H9 (cell line): ENCODE measurements at regions not wholly inside any gene's neighbourhood (a gene's known extent, or its start where the extent isn't known, plus 50 kb on each side); places are given as distances from the start of the nearest gene placed in this dataset.

Source experiments
- DNase-seq: peaks from one replicate; pipeline ENCODE4 v3.0.0-alpha.2; 2017
- H2AFZ ChIP-seq: one replicate; pipeline ENCODE4 v1.6.1; 2013; ENCODE audit warnings: mild to moderate bottlenecking, low read length, control low read depth, moderate library complexity
- H2AK5ac ChIP-seq: 2 replicates; pipeline ENCODE4 v1.6.1; 2013; ENCODE audit warnings: low read length, control low read depth, mixed read lengths; ENCODE audit not compliant: insufficient read length
- H2BK120ac ChIP-seq: one replicate; pipeline ENCODE4 v1.6.1; 2013; ENCODE audit warnings: low read depth, mild to moderate bottlenecking, low read length, control low read depth, inconsistent platforms; ENCODE audit not compliant: poor library complexity, severe bottlenecking
- H2BK12ac ChIP-seq: 2 replicates; pipeline ENCODE4 v1.6.1; 2013; ENCODE audit warnings: low read length, control low read depth, mixed read lengths, low read depth; ENCODE audit not compliant: insufficient read length
- H2BK15ac ChIP-seq: 2 replicates; pipeline ENCODE4 v1.6.1; 2013; ENCODE audit warnings: low read depth, low read length, control low read depth
- H2BK20ac ChIP-seq: one replicate; pipeline ENCODE4 v1.6.1; 2013; ENCODE audit warnings: low read depth, mild to moderate bottlenecking, low read length, control low read depth, inconsistent platforms; ENCODE audit not compliant: poor library complexity, severe bottlenecking
- H2BK5ac ChIP-seq: 2 replicates; pipeline ENCODE4 v1.6.1; 2013; ENCODE audit warnings: low read length, control low read depth, mixed read lengths; ENCODE audit not compliant: insufficient read length
- H3K14ac ChIP-seq: 2 replicates; pipeline ENCODE4 v1.6.1; 2013; ENCODE audit warnings: low read length, control low read depth; ENCODE audit not compliant: insufficient read depth
- H3K18ac ChIP-seq: 2 replicates; pipeline ENCODE4 v1.6.1; 2013; ENCODE audit warnings: low read depth, mild to moderate bottlenecking, mixed read lengths, low read length, control low read depth; ENCODE audit not compliant: insufficient read length
- H3K23ac ChIP-seq: 2 replicates; pipeline ENCODE4 v1.6.1; 2013; ENCODE audit warnings: low read length, control low read depth, mixed read lengths, low read depth; ENCODE audit not compliant: insufficient read length
- H3K23me2 ChIP-seq: 2 replicates; pipeline ENCODE4 v1.6.1; 2013; ENCODE audit warnings: low read depth, mild to moderate bottlenecking, mixed read lengths, low read length, control low read depth; ENCODE audit not compliant: insufficient read length, poor library complexity, severe bottlenecking
- H3K27ac ChIP-seq: 2 replicates; pipeline ENCODE4 v1.5.1; 2013; ENCODE audit warnings: low read length, control low read depth, mixed read lengths, low read depth; ENCODE audit not compliant: insufficient read length
- H3K27me3 ChIP-seq: 2 replicates; pipeline ENCODE4 v1.6.1; 2013; ENCODE audit warnings: low read length, control low read depth, inconsistent platforms; ENCODE audit not compliant: insufficient read depth
- H3K4ac ChIP-seq: 2 replicates; pipeline ENCODE4 v1.6.1; 2013; ENCODE audit warnings: low read depth, mild to moderate bottlenecking, control low read depth, inconsistent platforms, low read length, moderate library complexity
- H3K4me1 ChIP-seq: 2 replicates; pipeline ENCODE4 v1.6.1; 2013; ENCODE audit warnings: low read length, control low read depth, inconsistent platforms; ENCODE audit not compliant: insufficient read depth
- H3K4me2 ChIP-seq: 2 replicates; pipeline ENCODE4 v1.6.1; 2013; ENCODE audit warnings: low read length, control low read depth, mixed read lengths; ENCODE audit not compliant: insufficient read length, insufficient read depth
- H3K56ac ChIP-seq: 2 replicates; pipeline ENCODE4 v1.6.1; 2013; ENCODE audit warnings: low read depth, mild to moderate bottlenecking, mixed read lengths, low read length, control low read depth; ENCODE audit not compliant: insufficient read length
- H3K79me1 ChIP-seq: 2 replicates; pipeline ENCODE4 v1.6.1; 2013; ENCODE audit warnings: low read depth, mild to moderate bottlenecking, moderate library complexity, low read length, control low read depth, inconsistent platforms; ENCODE audit not compliant: insufficient read depth, poor library complexity, severe bottlenecking
- H3K79me2 ChIP-seq: 2 replicates; pipeline ENCODE4 v1.6.1; 2013; ENCODE audit warnings: low read length, control low read depth, inconsistent platforms; ENCODE audit not compliant: insufficient read depth
- H3K9ac ChIP-seq: 2 replicates; pipeline ENCODE4 v1.6.1; 2013; ENCODE audit warnings: low read length, control low read depth, mixed read lengths; ENCODE audit not compliant: insufficient read length; ENCODE audit errors: extremely low read depth
- H3K9me3 ChIP-seq: one replicate; pipeline ENCODE4 v1.6.1; 2013; ENCODE audit warnings: low read depth, low read length, inconsistent platforms; ENCODE audit not compliant: control insufficient read depth
- H3T11ph ChIP-seq: one replicate; pipeline ENCODE4 v1.6.1; 2013; ENCODE audit warnings: mild to moderate bottlenecking, low read length, control low read depth, inconsistent platforms
- H4K20me1 ChIP-seq: one replicate; pipeline ENCODE4 v1.6.1; 2013; ENCODE audit not compliant: control insufficient read depth, insufficient read length, insufficient read depth
- H4K5ac ChIP-seq: 2 replicates; pipeline ENCODE4 v1.6.1; 2013; ENCODE audit warnings: low read depth, mild to moderate bottlenecking, mixed read lengths, low read length, control low read depth; ENCODE audit not compliant: insufficient read length
- H4K8ac ChIP-seq: replicated peaks from 2 replicates; pipeline ENCODE4 v1.6.1; 2013; ENCODE audit warnings: low read length, control low read depth, mixed read lengths, low read depth; ENCODE audit not compliant: insufficient read length
- H4K91ac ChIP-seq: 2 replicates; pipeline ENCODE4 v1.6.1; 2013; ENCODE audit warnings: low read depth, mild to moderate bottlenecking, moderate library complexity, mixed read lengths, low read length, control low read depth; ENCODE audit not compliant: insufficient read length
- H3K27ac Mint-ChIP-seq, 3 experiments: 2 replicates in 2 of 3; 3 replicates in 1 of 3; pipeline ENCODE4 v1.8.0; 2020 to 2021; ENCODE audit warnings: mixed read lengths in 3 of 3, mild to moderate bottlenecking in 1 of 3, moderate library complexity in 1 of 3
- H3K27me3 Mint-ChIP-seq: 2 replicates; pipeline ENCODE4 v1.8.0; 2021; ENCODE audit warnings: low read depth, mild to moderate bottlenecking, moderate library complexity, mixed read lengths
- H3K36me3 Mint-ChIP-seq, 3 experiments: 2 replicates in 2 of 3; 3 replicates in 1 of 3; pipeline ENCODE4 v1.8.0; 2020 to 2021; ENCODE audit warnings: low read depth in 3 of 3, mixed read lengths in 3 of 3; ENCODE audit not compliant: insufficient read depth in 1 of 3
- H3K4me1 Mint-ChIP-seq, 2 experiments: 2 replicates each; pipeline ENCODE4 v1.8.0; 2020; ENCODE audit warnings: mixed read lengths in 2 of 2
- H3K4me3 Mint-ChIP-seq, 2 experiments: 2 replicates in 1 of 2; 3 replicates in 1 of 2; pipeline ENCODE4 v1.8.0; 2020 to 2021; ENCODE audit warnings: mild to moderate bottlenecking in 2 of 2, mixed read lengths in 2 of 2, moderate library complexity in 1 of 2
- H3K9me3 Mint-ChIP-seq, 2 experiments: 2 replicates in 1 of 2; 3 replicates in 1 of 2; pipeline ENCODE4 v1.8.0; 2020; ENCODE audit warnings: mild to moderate bottlenecking in 2 of 2, mixed read lengths in 2 of 2, moderate library complexity in 1 of 2
- CTCF ChIP-seq: fragments of 200-600 bp; sonication (generic); conservative IDR thresholded peaks from 3 replicates; pipeline ENCODE4 v1.8.0; 2021; ENCODE audit warnings: antibody characterized with exemption, mild to moderate bottlenecking
- WGBS: extraction: QIAGEN DNeasy Blood & Tissue Kit; methylation state at CpG from one replicate; pipeline ENCODE4 v1.1.7; 2013; ENCODE audit warnings: missing lambda C conversion rate, low lambda C conversion rate, mixed read lengths; ENCODE audit not compliant: insufficient read length; ENCODE audit errors: extremely low coverage; 5-methylcytosine and 5-hydroxymethylcytosine counted together

GRCh38 chr3:28151207-28151550, 90.2 kb upstream of the CMC1 start:
- no peak for DNase-seq
- no peak overlapping the region for H2BK12ac ChIP-seq
- no peak overlapping the region for H3K56ac ChIP-seq
- no peak overlapping the region for H3K23ac ChIP-seq
- no peak overlapping the region for H2AK5ac ChIP-seq
- H4K20me1 ChIP-seq, result no peaks in the 10 kb centered on the region
- H3K23me2 ChIP-seq, result no peaks in the 10 kb centered on the region
- no peaks in the 10 kb centered on the region for H3K79me2 ChIP-seq
- Mint-ChIP-seq H3K4me1 (no peaks in the 10 kb centered on the region), H3K4me3 (no peak overlapping the region), H3K36me3 (peaks cover 2 to 8% (median 2%) of the 10 kb centered on the region in 3 experiments; a peak in 4 of 7 replicates), H3K9me3 (peaks cover 7 to 10% of the 10 kb centered on the region in 2 experiments; a peak in 4 of 5 replicates), H3K27ac (no peak overlapping the region), H3K27me3 (no peaks in the 10 kb centered on the region)
- H2BK5ac ChIP-seq, result no peak overlapping the region
- no peak overlapping the region for H2AFZ ChIP-seq
- no peak overlapping the region for H4K8ac ChIP-seq
- no peaks in the 10 kb centered on the region for H3K9me3 ChIP-seq
- no peak overlapping the region for H3K4ac ChIP-seq
- no peak overlapping the region for H3K9ac ChIP-seq
- TF ChIP-seq CTCF, result no peak
- no CpG with 5 or more reads among the region's 2 CpGs for WGBS
- no peak overlapping the region for H3K14ac ChIP-seq
- H3K4me2 ChIP-seq, result no peak overlapping the region
- no peak overlapping the region for H4K5ac ChIP-seq
- no peaks in the 10 kb centered on the region for H3K79me1 ChIP-seq
- no peak overlapping the region for H2BK20ac ChIP-seq
- no peaks in the 10 kb centered on the region for H3K27me3 ChIP-seq
- H4K91ac ChIP-seq, result no peak overlapping the region
- H3T11ph ChIP-seq, result no peak overlapping the region
- H3K27ac ChIP-seq, result no peak overlapping the region
- no peaks in the 10 kb centered on the region for H3K4me1 ChIP-seq
- no peak overlapping the region for H2BK120ac ChIP-seq
- H2BK15ac ChIP-seq, result no peak overlapping the region
- H3K18ac ChIP-seq, result no peak overlapping the region
